A549 (cell line): ENCODE measurements at regions not wholly inside any gene's neighbourhood (a gene's known extent, or its start where the extent isn't known, plus 50 kb on each side); places are given as distances from the start of the nearest gene placed in this dataset.
"Not testable (repeated sequence)": the region's sequence is repeated elsewhere in the genome, so short reads cannot be mapped to it uniquely, and the experiment has no call there.

ENCODE experiments used
- ATAC-seq, 2 experiments: fragments of 200-7000 bp in 1 of 2; fragments of >200 bp in 1 of 2; cut with Nextera tagmentation in 1 of 2; cut with Tn5 transposase in 1 of 2; 3 replicates each; pipeline versions ENCODE4 v1.8.0 to v1.9.1; 2018 to 2020; ENCODE audit warnings: mild to moderate bottlenecking in 1 of 2, moderate library complexity in 1 of 2
- CTCF ChIA-PET: fragments of 300-600 bp; sonication (Branson Sonifier 250); formaldehyde crosslinking; extraction: SDS; loops from one replicate; lab custom pipeline; 2021; ENCODE audit warnings: antibody characterized with exemption, inconsistent platforms; lab: Yijun Ruan, JAX
- POLR2A ChIA-PET: fragments of 350-600 bp; formaldehyde crosslinking; extraction: SDS; loops from one replicate; lab custom pipeline; 2021; ENCODE audit warnings: antibody characterized with exemption, inconsistent platforms; lab: Yijun Ruan, JAX
- DNase-seq, 2 experiments: peaks; one replicate each; pipeline versions ENCODE4 v3.0.0 to v3.0.0-alpha.2; 2011 to 2016; ENCODE audit warnings: low read depth in 1 of 2, low spot score in 1 of 2
- FAIRE-seq: peaks from 2 replicates; lab custom pipeline; 2011; peaks lifted over from hg19 to GRCh38; lab: Jason Lieb, UNC
- H3K27ac ChIP-seq, 2 experiments: fragments of >200 bp; sonication (Bioruptor Twin); formaldehyde crosslinking; 3 replicates each; pipeline ENCODE4 v1.5.1; 2016 to 2017
- H3K4me1 ChIP-seq: fragments of >200 bp; sonication (Bioruptor Twin); formaldehyde crosslinking; 3 replicates; pipeline ENCODE4 v1.6.1; 2016
- H3K4me2 ChIP-seq: fragments of >200 bp; sonication (Bioruptor Twin); formaldehyde crosslinking; 3 replicates; pipeline ENCODE4 v1.6.1; 2016
- H3K4me3 ChIP-seq: fragments of >200 bp; sonication (Bioruptor Twin); formaldehyde crosslinking; 3 replicates; pipeline ENCODE4 v1.5.1; 2016
- H3K9me3 ChIP-seq: fragments of >200 bp; sonication (Bioruptor Twin); formaldehyde crosslinking; 3 replicates; pipeline ENCODE4 v1.6.1; 2016
- BCL3 ChIP-seq: fragments of >200 bp; sonication (Bioruptor Twin); formaldehyde crosslinking; IDR thresholded peaks from 3 replicates; pipeline ENCODE4 v1.6.1; 2016
- BHLHE40 ChIP-seq: IDR thresholded peaks from 2 replicates; pipeline ENCODE4 v1.6.1; 2012; ENCODE audit warnings: low read depth, low read length, inconsistent platforms
- CBX2 ChIP-seq: fragments of 200-600 bp; sonication (generic); IDR thresholded peaks from 2 replicates; pipeline ENCODE4 v1.6.1; 2016; ENCODE audit warnings: low read depth, mild to moderate bottlenecking, borderline replicate concordance
- CHD4 ChIP-seq: fragments of 200-600 bp; sonication (generic); IDR thresholded peaks from 2 replicates; pipeline ENCODE4 v1.6.1; 2016; ENCODE audit warnings: antibody characterized with exemption, mild to moderate bottlenecking, borderline replicate concordance
- E2F6 ChIP-seq: IDR thresholded peaks from 2 replicates; pipeline ENCODE4 v1.6.1; 2012; ENCODE audit warnings: low read depth, borderline replicate concordance
- ELK1 ChIP-seq: fragments of 150-350 bp; IDR thresholded peaks from 2 replicates; pipeline ENCODE4 v1.6.1; 2014; ENCODE audit warnings: low read depth, mild to moderate bottlenecking, low read length
- EP300 ChIP-seq, 2 experiments: fragments of >200 bp; sonication (Bioruptor Twin); formaldehyde crosslinking; IDR thresholded peaks; 2 replicates in 1 of 2; 3 replicates in 1 of 2; pipeline ENCODE4 v1.6.1; 2016 to 2017
- FOSB ChIP-seq: fragments of 250-450 bp; sonication (Bioruptor Pico); IDR thresholded peaks from 2 replicates; pipeline ENCODE4 v1.5.0; 2020; ENCODE audit warnings: mild to moderate bottlenecking, moderate library complexity
- FOSL2 ChIP-seq, 2 experiments: fragments of 450-650 bp in 1 of 2; fragments of >200 bp in 1 of 2; sonication (Bioruptor Twin) in 1 of 2; formaldehyde crosslinking; IDR thresholded peaks; 2 replicates each; pipeline versions ENCODE4 v1.5.0 to v1.6.1; 2016 to 2020; ENCODE audit warnings: mild to moderate bottlenecking in 1 of 2, moderate library complexity in 1 of 2
- HOXB13 ChIP-seq: fragments of 250-450 bp; sonication (Bioruptor Pico); IDR thresholded peaks from 2 replicates; pipeline ENCODE4 v1.5.0; 2020; ENCODE audit warnings: low read depth, mild to moderate bottlenecking, moderate library complexity
- HOXB5 ChIP-seq: fragments of 250-450 bp; sonication (Bioruptor Pico); IDR thresholded peaks from 2 replicates; pipeline ENCODE4 v1.5.0; 2020; ENCODE audit warnings: mild to moderate bottlenecking, moderate library complexity
- JUN ChIP-seq, 2 experiments: fragments of >200 bp; sonication (Bioruptor Twin); formaldehyde crosslinking; IDR thresholded peaks; 2 replicates in 1 of 2; 3 replicates in 1 of 2; pipeline ENCODE4 v1.6.1; 2016 to 2017
- MAZ ChIP-seq: fragments of 150-350 bp; IDR thresholded peaks from 2 replicates; pipeline ENCODE4 v1.6.1; 2014; ENCODE audit warnings: antibody characterized with exemption, low read depth, low read length, borderline replicate concordance
- PBX3 ChIP-seq: IDR thresholded peaks from 2 replicates; pipeline ENCODE4 v1.6.1; 2012
- RAD21 ChIP-seq, 2 experiments: fragments of >200 bp in 1 of 2; sonication (Bioruptor Twin) in 1 of 2; formaldehyde crosslinking in 1 of 2; IDR thresholded peaks in 1 of 2; conservative IDR thresholded peaks in 1 of 2; 2 replicates in 1 of 2; 3 replicates in 1 of 2; pipeline ENCODE4 v1.6.1; 2012 to 2018; ENCODE audit warnings: inconsistent platforms in 1 of 2
- RCOR1 ChIP-seq: fragments of 150-350 bp; IDR thresholded peaks from 2 replicates; pipeline ENCODE4 v1.6.1; 2014; ENCODE audit warnings: antibody characterized with exemption, low read length, low read depth
- ZNF302 ChIP-seq: fragments of 250-450 bp; sonication (Bioruptor Pico); IDR thresholded peaks from 2 replicates; pipeline ENCODE4 v1.9.0; 2021; ENCODE audit warnings: inconsistent platforms, mild to moderate bottlenecking, moderate library complexity
- WGBS: methylation state at CpG from one replicate; pipeline ENCODE4 v1.1.6; 2017; ENCODE audit errors: missing lambda C conversion rate; 5-methylcytosine and 5-hydroxymethylcytosine counted together

GRCh38 chr18:60066219-60066975 lies 166.6 kb downstream of the PMAIP1 start:
- H3K27ac ChIP-seq = no peak overlapping the region
- no peak overlapping the region for H3K4me2 ChIP-seq
- TF ChIP-seq CBX2 (no peak), JUN (IDR thresholded peaks at IDR 0.05) (no peak), PBX3 (no peak), ZNF302 (CRISPR knock-in tag) (no peak), RAD21 (conservative IDR thresholded peaks at IDR 0.05 in 1 of 2, IDR thresholded peaks at IDR 0.05 in 1 of 2) (no peak), FOSL2 (IDR thresholded peaks at IDR 0.05) (no peak), FOSL2 (CRISPR knock-in tag; IDR thresholded peaks at IDR 0.05) (no peak), CHD4 (no peak), FOSB (CRISPR knock-in tag) (no peak), RCOR1 (no peak), E2F6 (no peak)
- DNase-seq (no peak), FAIRE-seq (no peak), ATAC-seq (no peak)
- H3K9me3 ChIP-seq = no peaks in the 10 kb centered on the region
- H3K4me1 ChIP-seq = 0 out of 3 replicates have a peak, but pooled peaks cover 6% of the 10 kb centered on the region
- H3K4me3 ChIP-seq = no peak overlapping the region
- ChIA-PET POLR2A (no interaction called here), CTCF (no interaction called here)
- 69% methylated on average over 8 of the region's 8 CpGs for WGBS

- no peak for ATAC-seq
- WGBS = 15% methylated on average over 1 of the region's 1 CpG
- POLR2A ChIA-PET = no interaction called here
- H3K4me2 ChIP-seq = no peak overlapping the region
- CTCF ChIA-PET = no interaction called here
- TF ChIP-seq HOXB5 (CRISPR knock-in tag) = no peak
- no peak for TF ChIP-seq FOSL2 (IDR thresholded peaks at IDR 0.05)
- TF ChIP-seq FOSL2 (CRISPR knock-in tag; IDR thresholded peaks at IDR 0.05) = no peak
- TF ChIP-seq BCL3 = no peak
- no peak for TF ChIP-seq EP300 (IDR thresholded peaks at IDR 0.05)
- no peak for TF ChIP-seq BHLHE40
- TF ChIP-seq, all 56 proteins: peak for 0
- no peak overlapping the region for H3K27ac ChIP-seq
- FAIRE-seq (no peak), DNase-seq (no peak)
- H3K4me3 ChIP-seq = no peak overlapping the region
- H3K4me1 ChIP-seq = 0 out of 3 replicates have a peak, but pooled peaks cover 6% of the 10 kb centered on the region
- H3K9me3 ChIP-seq = no peaks in the 10 kb centered on the region
Observed at GRCh38 chr18:60064271-60064670, 164.5 kb downstream of the PMAIP1 start.

- 51% methylated on average over 3 of the region's 3 CpGs for WGBS
Observed at GRCh38 chr18:60062831-60063230, 163.0 kb downstream of the PMAIP1 start.

GRCh38 chr18:60062396-60062795 lies 162.6 kb downstream of the PMAIP1 start:
- FAIRE-seq (no peak), DNase-seq (no peak)

More at GRCh38 chr18:60062831-60063230, 163.0 kb downstream of the PMAIP1 start:
- DNase-seq, H3K9me3 ChIP-seq, FAIRE-seq, H3K4me3 ChIP-seq, H3K27ac ChIP-seq, H3K4me2 ChIP-seq, POLR2A ChIA-PET, CTCF ChIA-PET, H3K4me1 ChIP-seq, ATAC-seq: not testable (repeated sequence)

More at GRCh38 chr18:60062396-60062795, 162.6 kb downstream of the PMAIP1 start:
- WGBS = 61% methylated on average over 2 of the region's 2 CpGs
- 0 out of 3 replicates have a peak, but pooled peaks cover 6% of the 10 kb centered on the region for H3K4me1 ChIP-seq
- H3K4me3 ChIP-seq = no peak overlapping the region
- H3K27ac ChIP-seq = no peak overlapping the region
- POLR2A ChIA-PET = no interaction called here
- ATAC-seq = no peak
- no peaks in the 10 kb centered on the region for H3K9me3 ChIP-seq
- no peak overlapping the region for H3K4me2 ChIP-seq
- CTCF ChIA-PET = no interaction called here
- TF ChIP-seq EP300 (IDR thresholded peaks at IDR 0.05) (no peak), MAZ (no peak), CHD4 (no peak), ELK1 (no peak), HOXB13 (CRISPR knock-in tag) (no peak)
